ENCODE measurements at regions not wholly inside any gene's neighbourhood (a gene's known extent, or its start where the extent isn't known, plus 50 kb on each side); places are given as distances from the start of the nearest gene placed in this dataset.

DNA sequence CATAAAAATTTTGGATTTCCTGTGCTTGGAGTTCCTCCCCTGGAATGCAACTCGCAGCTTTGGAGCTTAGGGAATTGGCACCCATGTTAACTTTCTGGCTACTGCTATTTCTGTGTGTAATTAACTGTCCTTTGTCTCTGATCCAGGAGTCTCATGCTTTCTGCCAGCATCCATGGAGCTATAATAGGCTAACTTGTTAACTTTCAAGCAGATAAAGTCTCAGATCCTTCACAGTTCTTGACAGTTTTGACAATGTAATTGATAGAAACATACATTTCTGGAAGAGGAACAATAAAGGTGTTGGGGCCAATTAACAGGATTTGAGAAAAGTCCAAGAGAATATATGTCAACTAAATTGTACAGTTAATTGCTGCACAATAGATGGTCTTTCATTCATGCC is 290.2 kb upstream of the PRDM9 start:
- TF ChIP-seq, protein P1, sequence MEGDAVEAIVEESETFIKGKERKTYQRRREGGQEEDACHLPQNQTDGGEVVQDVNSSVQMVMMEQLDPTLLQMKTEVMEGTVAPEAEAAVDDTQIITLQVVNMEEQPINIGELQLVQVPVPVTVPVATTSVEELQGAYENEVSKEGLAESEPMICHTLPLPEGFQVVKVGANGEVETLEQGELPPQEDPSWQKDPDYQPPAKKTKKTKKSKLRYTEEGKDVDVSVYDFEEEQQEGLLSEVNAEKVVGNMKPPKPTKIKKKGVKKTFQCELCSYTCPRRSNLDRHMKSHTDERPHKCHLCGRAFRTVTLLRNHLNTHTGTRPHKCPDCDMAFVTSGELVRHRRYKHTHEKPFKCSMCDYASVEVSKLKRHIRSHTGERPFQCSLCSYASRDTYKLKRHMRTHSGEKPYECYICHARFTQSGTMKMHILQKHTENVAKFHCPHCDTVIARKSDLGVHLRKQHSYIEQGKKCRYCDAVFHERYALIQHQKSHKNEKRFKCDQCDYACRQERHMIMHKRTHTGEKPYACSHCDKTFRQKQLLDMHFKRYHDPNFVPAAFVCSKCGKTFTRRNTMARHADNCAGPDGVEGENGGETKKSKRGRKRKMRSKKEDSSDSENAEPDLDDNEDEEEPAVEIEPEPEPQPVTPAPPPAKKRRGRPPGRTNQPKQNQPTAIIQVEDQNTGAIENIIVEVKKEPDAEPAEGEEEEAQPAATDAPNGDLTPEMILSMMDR (IDR thresholded peaks at IDR 0.05; ENCODE audit: low read depth, low read length, poor library complexity, severe bottlenecking) = no peak
- no peak for TF ChIP-seq EZH2phosphoT487 (IDR thresholded peaks at IDR 0.05; ENCODE audit: borderline replicate concordance, low read length)

Data from DOHH2 (cell line).